GM12865 (cell line): ENCODE measurements at regions not wholly inside any gene's neighbourhood (a gene's known extent, or its start where the extent isn't known, plus 50 kb on each side); places are given as distances from the start of the nearest gene placed in this dataset.

Experiments used
- DNase-seq: peaks from one replicate; pipeline ENCODE4 v3.0.0; 2010; ENCODE audit warnings: low read depth
- H3K4me3 ChIP-seq: 2 replicates; pipeline ENCODE4 v1.5.1; 2011; ENCODE audit warnings: mild to moderate bottlenecking, low read depth, low read length, control low read depth
- TF ChIP-seq, protein P1 (sequence below): IDR thresholded peaks from 2 replicates; pipeline ENCODE4 v1.5.1; 2011; ENCODE audit warnings: low read length, control low read depth, low read depth, inconsistent platforms; ENCODE audit not compliant: insufficient read depth; ENCODE audit errors: missing control alignments

DNA sequence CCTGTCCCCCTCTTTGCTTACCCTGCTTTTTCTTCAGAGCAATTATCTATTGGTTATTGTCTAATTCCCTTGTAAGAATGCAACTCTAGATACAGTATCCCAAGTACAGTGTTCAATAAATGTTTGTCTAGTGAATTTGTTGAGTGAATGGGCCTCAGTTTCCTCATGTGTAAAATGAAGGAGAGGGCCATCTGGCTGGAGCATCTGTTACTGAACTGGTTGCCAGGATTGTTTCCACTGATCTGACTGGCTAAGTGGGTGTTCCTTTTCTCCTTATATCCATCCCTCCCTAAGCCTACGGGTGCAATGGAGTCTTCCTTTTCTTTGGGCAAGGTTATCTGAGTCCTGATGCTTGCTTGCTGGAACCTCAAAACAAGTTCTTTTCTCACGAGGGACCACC, 185.2 kb upstream of the RPS6KA3 start:
- H3K4me3 ChIP-seq: no peak overlapping the region
- no peak for DNase-seq
- TF ChIP-seq, protein P1, sequence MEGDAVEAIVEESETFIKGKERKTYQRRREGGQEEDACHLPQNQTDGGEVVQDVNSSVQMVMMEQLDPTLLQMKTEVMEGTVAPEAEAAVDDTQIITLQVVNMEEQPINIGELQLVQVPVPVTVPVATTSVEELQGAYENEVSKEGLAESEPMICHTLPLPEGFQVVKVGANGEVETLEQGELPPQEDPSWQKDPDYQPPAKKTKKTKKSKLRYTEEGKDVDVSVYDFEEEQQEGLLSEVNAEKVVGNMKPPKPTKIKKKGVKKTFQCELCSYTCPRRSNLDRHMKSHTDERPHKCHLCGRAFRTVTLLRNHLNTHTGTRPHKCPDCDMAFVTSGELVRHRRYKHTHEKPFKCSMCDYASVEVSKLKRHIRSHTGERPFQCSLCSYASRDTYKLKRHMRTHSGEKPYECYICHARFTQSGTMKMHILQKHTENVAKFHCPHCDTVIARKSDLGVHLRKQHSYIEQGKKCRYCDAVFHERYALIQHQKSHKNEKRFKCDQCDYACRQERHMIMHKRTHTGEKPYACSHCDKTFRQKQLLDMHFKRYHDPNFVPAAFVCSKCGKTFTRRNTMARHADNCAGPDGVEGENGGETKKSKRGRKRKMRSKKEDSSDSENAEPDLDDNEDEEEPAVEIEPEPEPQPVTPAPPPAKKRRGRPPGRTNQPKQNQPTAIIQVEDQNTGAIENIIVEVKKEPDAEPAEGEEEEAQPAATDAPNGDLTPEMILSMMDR: no peak

GRCh38 chrX:20445109-20445508, 178.4 kb upstream of the RPS6KA3 start:
- H3K4me3 ChIP-seq: no peak overlapping the region
- DNase-seq: no peak
- TF ChIP-seq, protein P1: no peak

DNA sequence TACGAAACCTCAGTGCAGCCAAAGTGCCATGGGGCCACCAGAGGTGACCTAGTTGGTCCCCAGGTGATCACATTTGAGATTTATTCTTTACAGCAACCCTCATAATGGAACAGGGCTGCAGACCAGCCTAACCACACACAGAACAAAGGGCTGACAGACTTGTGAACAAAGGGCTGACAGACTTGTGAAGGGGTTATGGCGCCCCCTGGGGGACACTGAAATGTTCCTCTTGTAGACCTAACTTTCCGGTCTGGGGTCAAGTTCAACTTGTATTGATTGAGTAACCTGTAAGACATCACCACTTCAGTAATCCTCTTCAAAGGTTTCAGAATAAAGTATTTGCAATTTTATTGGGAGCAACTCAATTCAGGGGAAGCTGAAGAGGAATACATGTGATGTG, 175.9 kb upstream of the RPS6KA3 start:
- peak; percentile 92 for DNase-seq
- TF ChIP-seq, protein P1: peak; percentile 58
- no peak overlapping the region for H3K4me3 ChIP-seq

- TF ChIP-seq, protein P1: no peak
- no peak for DNase-seq
- no peak overlapping the region for H3K4me3 ChIP-seq
Measured at GRCh38 chrX:20441123-20441522, 174.4 kb upstream of the RPS6KA3 start.

DNA sequence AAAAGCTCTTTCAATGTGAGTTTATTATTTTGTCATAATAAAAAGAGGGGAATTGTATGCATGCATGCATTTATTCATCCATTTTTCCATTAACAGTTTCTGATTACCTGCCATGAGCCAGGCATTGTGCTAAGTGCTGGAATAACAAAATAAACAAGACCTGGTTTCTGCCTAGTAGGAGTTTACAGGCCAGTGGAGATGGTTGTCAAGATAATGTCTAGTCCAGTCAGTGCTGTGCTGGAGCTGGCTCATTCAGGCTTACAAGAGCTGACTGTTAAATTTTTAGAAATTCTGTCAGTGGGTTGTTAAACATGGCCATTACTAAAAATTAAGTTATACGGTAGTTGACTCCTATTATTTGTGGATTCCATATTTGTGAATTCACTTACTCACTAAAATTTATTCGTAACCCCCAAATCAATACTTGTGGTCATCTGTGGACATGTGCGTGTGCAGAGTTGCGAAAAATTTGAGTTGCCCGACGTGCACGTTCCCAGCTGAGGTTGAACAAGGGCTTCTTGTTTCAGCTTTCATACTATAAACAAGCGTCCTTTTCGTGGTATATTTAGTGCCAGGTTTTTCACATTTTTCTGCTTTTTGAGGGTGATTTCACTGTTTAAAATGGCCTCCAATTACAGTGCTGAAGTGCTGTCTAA, 172.3 kb upstream of the RPS6KA3 start:
- no peak for DNase-seq
- TF ChIP-seq, protein P1: no peak
- H3K4me3 ChIP-seq: no peak overlapping the region

- no peak overlapping the region for H3K4me3 ChIP-seq
- TF ChIP-seq, protein P1: no peak
- peak; percentile 50 for DNase-seq
Measured at GRCh38 chrX:20437683-20438082, 171.0 kb upstream of the RPS6KA3 start.

GRCh38 chrX:20435913-20436312, 169.2 kb upstream of the RPS6KA3 start:
- H3K4me3 ChIP-seq: no peak overlapping the region
- TF ChIP-seq, protein P1: no peak
- DNase-seq: no peak
